HG02840 (cell line): ENCODE measurements at regions not wholly inside any gene's neighbourhood (a gene's known extent, or its start where the extent isn't known, plus 50 kb on each side); places are given as distances from the start of the nearest gene placed in this dataset.

Source experiments
- ATAC-seq: cut with Tn5 transposase; IDR thresholded peaks from one replicate; pipeline ENCODE4 v1.9.1; 2021; ENCODE audit warnings: mild to moderate bottlenecking, moderate library complexity, moderate number of reproducible peaks; ENCODE audit not compliant: unreplicated experiment, low FRiP score

DNA sequence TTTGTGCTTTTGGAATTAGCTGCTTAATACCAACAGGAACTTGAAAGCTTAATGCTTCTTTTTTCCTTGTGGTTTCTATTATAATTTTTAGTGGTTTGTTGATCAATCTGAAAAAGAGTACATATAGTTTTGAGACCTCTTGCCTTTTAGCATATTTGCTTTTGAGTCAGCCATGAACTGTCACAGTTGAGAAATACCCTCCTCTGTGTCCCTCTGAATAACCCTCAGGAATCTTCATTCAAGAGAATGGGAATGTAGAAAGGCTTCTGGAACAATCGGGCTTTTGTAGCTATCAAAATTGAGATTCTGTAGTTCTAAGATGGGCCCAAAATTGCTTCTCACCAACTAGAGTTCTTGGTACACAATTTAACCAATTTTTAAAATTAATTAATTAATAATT is 451.1 kb upstream of the TRIB2 start:
- no peak for ATAC-seq

DNA sequence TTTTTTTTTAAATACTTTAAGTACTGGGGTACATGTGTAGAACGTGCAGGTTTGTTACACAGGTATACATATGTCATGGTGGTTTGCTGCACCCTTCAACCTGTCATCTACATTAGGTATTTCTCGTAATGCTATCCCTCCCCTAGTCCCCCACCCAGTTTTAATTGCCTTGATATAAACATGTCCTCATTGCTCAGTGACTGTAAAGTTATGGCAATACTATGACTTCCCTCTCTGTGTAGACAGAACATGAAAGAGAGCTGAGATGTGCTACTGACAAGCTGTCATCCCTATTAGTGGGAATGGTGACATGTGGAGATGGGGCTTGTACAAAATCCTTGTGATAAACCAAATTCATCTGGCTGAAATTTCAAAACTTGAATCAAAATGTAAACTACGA is 449.7 kb upstream of the TRIB2 start:
- ATAC-seq = no peak

DNA sequence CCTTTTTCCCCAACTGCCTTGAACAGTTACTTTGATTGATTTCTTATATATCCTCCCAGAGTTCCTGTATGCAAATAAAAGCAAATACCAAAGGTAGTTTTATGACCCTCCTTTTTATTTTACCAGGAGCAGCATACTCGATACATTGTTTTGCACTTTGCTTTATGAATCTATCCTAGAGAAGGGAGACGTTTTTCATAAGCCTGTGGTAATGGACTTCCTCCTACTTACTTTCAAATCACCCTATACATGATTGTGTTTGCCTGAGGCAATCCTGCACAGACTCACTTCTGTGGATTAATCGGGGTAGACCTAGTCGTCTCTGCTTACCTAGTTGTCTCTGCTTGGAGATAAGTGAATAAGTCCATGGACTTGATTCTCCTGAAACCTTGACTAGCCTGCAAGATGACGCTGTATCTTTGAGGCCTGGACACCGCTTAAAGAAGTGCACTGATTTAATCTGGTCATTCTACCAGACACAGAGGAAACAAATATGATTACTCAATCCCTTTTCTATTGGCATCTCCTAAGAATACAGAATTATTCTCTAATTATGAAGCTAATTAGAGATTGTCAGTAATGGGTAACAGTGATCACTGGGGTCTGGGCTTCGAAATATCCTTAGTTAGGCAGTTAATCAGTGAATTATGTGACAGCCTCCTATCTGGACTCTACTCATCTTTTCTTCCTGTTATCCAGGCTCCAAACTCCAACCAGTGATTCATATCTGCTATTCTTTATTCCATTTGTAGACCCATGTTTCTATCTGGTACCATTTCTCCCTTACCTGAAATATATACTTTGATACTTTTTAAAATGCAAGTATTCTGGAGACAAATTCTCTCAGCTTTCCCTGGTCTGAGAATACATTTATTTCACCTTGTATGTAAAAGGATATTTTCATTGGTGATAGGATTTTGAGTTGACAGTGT is 447.4 kb upstream of the TRIB2 start:
- no peak for ATAC-seq

DNA sequence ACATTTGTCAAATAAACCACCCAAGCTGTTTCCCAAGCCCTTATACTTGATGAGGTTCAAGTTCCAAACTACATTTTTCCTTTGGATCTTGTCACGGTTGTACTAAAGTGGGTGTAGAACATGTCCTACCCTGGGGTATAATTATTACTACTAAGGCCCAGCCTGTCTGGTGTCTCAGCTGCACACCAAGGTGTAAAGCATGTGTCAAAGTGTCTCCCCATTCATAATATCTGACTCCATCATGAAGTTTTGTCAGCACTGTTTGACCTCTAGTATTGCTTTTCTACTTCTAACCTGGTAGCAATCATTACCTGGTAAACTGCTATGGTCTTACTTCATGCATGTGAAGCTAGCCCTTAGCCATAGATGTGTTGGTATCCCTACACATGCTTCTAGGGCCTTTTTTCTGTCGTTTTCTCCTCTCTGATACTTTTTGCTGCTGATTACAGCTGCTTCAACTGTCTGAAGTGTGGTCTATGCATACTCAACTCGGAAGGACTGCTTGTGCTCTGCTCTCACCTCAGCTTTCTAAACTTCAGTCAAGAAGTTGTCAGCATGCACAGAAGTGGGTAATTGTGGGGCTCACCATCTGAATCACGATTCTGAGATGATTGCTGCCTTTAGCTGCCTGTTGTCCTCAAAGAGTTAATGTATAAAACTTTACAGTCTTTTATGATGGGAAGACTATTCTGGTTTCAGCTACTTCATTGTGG is 445.7 kb upstream of the TRIB2 start:
- ATAC-seq = no peak

DNA sequence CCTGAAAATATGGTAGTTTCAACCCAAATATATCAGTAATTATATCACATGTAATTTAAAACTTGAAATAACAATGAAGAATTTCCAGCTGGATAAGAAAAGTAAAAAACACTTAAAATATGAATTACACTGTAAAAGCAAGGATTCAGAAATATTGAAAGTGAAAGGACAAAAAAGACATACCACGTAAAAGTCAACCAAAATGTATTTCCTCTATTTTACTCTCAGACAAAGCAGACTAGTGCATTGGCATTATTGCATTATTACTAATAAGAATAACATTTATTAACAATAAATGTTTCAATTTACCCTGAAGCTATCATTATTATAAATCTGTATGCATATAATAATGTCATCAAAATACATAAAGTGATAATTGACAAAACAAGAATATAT is 445.1 kb upstream of the TRIB2 start:
- no peak for ATAC-seq

DNA sequence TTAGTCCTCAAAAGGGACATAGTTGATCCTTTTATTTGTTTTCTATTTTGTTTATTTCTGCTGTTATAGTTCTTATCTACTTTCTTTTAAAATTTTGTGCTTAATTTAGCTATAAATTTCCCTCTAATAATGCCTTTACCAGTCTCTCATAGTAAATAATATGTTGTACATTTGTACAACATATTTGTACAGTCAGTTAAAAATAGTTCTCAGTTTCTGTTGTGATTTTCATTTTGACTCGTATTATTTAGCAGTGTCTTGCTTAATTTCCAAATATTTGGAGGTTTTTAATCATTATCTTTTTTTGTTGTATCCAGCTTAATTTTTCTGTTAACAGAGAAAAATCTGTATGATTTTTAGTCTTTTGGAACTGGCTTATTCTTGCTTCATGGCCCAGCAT is 443.6 kb upstream of the TRIB2 start:
- no peak for ATAC-seq

DNA sequence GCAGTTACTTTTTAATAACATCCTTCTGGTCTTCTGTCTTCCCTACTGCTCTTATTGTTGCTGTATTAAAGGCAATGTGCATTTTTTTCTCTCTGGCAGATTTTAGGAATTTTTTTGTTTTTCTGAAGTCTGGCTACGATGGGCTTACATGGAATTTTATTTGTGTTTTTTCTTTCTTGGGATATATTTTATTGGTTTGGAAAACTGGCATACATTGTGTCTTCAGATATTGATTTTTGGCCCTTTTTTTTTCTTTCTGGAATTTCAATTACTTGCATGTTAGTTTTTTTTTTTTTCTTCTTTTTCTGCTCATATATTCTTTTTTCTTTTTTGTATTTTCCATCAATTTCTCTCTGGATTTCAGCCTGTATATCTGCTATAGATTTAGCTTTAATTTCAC is 442.1 kb upstream of the TRIB2 start:
- no peak for ATAC-seq

DNA sequence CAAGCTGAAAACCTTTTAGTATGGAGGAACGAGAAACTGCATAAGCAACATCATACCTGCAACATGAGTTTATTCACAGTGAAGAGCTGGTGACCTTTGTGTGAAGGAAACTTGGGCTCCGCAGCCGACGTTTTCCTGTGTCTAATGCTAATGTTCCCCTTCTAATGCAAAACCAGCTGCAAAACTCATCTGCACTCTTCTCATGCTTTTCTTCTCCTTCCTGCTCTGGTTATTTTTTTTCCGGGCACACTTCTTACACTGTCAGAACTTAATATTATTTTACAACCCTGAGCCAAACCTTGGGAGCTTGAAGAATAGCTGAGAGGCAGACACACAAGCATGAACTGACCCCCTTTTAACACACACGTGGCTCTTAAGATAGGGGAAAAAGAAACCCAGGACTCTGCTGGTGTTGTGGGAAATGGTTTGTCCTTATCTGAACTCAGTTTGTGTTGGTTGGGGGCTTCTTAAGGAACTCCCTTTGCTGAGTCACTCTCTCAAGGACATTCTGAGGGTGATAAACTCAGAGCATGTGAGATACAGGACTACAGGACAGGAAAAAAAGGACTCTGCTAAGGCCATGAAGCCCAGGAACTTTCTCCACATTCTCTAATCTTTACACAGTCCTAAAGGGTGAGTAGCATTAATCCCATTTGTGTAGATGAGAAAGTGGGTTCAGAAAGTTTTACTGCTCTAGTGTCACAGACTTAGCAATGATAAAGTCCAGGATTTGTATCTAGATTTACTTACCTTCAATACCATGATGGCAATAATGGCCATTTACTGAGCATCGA is 439.3 kb upstream of the TRIB2 start:
- no peak for ATAC-seq

DNA sequence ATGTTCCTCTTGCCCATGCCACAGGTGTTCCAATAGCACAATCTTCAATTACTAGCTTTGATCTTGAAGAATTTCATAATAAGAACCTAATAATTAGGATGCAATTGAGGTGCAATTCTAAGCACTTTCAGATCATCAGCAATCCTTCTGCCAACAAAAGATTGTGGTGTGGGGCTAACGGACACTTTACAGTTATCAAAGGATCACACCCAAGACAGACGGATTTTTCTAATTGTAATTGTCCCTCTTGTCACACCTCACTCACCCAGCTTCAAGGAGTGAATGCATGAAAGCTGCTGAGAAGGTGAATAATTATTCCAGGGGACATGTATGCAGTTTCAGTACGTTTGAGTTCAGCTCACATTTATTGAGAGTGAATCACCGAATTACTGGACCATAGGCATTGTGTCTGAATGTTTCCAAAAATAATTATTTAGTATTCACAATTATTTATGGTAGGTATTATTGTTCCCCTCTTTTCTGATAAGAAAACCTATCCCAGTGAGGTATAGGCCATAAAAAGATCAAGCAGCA is 438.5 kb upstream of the TRIB2 start:
- ATAC-seq = no peak

DNA sequence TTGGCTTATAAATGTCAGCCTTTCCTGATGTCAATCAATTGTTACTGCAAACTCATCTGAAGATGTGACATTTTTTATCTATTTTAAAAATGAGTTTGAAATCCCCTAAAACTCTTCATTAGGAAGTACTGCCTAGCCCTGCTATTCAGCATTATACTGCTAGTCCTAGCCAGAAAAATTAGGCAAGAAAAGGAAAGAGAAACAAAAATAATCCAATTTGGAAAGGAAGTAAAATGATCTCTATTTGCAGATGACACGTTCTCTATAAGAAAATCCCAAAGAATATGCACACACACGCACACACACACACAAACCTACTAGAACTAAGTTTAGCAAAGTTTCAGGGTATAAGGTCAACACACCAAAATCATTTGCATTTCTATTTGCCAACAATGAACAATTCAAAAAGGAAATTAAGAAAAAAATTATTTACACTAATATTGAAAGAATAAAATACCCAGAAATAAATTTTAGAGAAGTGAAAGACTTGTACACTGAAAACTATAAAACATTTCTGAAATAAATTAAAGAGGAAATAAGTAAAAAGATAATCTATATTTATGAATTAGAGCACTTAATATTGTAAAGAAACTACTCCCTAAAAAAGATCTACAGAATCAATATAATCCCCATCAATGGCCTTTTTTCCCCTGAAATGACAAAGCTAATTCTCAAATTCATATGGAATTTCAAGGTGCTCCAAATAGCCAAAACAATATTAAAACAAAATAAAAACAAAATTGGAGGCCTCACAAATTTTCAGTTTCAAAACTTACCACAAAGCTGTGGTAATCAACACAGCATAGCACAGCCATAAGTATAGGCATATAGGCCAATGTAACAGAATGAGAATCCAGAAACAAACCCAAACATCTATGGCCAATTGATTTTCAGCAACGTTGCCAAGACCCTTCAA is 433.7 kb upstream of the TRIB2 start:
- peak; percentile 63 for ATAC-seq

DNA sequence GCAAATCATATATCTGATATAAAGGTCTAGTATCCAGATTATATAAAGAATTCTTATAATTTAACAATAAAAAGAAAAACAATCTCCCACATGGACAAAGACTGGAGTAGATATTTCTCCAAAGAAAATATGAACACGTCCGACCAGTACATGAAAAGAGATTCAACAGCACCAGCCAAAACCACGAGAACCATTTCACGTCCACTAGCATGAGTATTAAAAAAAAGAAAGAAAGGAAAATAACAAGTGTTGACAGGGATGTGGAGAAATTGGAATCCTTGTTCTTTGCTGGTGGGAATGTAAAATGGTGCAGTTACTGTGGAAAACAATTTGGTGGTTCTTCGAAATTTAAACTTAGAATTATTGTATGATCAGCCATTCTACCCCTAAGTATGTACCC is 432.7 kb upstream of the TRIB2 start:
- no peak for ATAC-seq

DNA sequence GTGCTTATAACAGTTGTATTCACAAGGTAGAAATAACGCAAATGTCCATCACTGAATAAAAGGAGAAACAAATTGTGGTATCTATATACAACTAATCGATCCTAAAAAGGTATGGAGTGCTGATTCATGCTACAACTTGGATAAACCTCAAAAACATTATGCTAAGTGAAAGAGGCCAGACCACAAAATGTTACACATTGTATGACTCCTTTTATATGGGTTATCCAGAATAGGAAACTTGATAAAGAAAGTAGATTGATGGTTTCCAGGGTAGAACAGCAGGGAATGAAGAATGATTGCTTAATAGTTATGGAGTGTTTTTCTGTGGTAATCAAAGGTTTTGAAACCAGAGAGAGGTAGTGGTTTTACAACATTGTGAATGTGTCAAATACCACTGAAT is 432.2 kb upstream of the TRIB2 start:
- ATAC-seq = no peak

DNA sequence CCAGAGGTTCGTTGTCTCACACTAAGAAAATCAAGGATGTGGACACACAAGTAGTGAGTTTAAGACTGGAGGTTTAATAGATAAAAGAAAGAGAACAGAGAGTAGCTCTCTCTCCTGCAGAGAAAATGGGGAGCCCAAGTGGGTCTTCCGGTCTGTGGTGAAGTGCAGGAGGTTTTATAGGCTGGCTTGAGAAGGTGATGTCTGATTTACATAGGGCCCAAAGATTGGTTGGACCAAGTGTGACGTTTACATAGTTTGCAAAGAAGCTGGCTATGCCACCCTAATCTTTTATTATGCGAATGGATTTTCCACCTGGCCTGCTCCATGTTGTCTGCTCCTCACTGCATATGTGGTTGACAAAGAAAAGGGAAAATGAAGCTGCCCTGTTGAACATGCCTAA is 430.4 kb upstream of the TRIB2 start:
- ATAC-seq = no peak

DNA sequence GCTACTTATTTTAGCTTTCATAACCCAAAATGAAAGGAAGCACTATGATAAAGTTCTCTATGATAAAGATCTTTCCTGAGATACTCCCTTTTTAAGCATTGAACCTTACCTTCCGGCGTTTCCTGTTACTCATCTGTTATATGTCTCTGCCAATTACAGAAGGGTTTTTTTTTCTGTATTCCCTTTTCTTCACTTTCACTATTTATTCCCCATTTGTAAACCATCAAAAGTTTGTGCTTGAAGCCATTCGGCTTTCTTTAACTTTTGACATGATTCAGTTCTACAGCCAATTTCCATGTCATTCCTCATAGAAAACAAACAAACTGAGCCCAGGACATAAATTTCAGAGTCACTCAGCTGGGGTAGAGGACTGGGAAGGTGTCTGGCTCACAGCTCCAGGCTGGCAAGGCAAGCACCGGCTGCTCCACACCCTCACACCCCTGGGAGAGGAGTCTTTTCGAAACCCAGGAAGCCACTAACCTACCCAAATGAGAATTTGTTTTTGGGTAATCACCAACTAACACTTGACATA is 429.4 kb upstream of the TRIB2 start:
- ATAC-seq = no peak

DNA sequence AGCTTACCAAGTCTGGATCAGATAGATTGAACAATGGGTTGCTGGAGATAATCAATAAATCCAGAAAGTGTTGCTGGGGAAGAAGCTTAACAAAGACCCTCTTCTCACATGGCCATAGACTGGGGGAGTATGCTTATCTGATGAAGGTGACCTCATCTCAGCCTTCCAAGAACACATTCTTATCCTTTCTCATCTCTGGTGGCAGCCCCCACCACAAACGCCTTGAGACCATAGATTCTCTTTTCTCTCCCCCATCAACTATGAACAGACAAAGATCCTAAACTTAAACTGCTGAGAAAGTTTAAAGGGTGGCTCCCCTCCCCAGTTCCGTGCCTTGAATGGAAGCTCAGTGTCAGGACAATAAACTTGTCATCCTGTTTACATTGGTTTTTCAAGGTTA is 428.7 kb upstream of the TRIB2 start:
- ATAC-seq = no peak

DNA sequence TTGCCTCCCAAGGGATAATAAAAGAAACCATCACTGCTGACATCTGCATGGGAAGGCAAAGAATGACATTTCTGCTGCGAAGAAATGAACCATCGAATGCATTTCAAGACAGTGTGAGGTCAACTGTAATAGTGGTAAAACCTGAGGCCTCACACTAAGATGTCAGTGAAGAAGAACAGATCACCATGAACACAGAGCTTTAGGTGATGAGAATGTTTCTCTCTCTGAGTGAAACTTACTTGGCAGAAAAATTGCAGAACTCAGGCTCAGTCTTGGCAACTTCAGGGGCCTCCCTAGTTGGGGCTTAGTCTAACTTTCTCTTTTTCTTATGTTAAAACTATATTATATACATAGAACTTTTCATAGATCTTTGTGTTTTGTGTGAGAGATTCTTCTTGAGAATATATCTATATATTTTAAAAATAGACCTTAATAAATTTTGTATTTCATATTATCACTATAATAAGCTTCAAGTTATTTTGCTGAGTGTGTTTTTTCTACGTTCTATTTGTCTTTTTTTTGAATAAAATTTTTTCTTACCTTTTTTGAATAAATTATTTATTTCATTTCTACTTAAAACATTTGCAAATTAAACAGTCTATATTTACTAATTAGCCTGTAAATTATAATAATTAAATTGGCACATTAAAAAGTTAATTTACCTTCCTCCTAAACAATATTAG is 427.5 kb upstream of the TRIB2 start:
- ATAC-seq = no peak

DNA sequence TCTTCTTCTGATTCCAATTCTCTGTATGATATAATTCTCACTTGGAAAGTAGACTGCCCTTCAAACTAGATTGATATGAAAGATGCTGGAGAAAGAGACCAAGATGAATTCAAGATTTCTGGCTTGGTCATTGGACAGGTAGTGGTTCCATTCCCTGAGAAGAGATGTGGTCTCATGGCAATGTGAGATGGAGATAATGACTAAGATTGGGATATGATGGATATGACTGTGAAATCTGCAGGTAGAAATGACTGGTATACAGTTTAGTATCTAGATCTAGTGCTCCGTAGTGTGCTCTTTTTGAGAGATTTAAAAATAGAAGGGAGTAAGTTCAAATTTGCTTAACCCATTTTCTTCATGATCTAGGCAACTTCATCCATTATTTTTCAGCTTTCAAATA is 425.4 kb upstream of the TRIB2 start:
- ATAC-seq = no peak

DNA sequence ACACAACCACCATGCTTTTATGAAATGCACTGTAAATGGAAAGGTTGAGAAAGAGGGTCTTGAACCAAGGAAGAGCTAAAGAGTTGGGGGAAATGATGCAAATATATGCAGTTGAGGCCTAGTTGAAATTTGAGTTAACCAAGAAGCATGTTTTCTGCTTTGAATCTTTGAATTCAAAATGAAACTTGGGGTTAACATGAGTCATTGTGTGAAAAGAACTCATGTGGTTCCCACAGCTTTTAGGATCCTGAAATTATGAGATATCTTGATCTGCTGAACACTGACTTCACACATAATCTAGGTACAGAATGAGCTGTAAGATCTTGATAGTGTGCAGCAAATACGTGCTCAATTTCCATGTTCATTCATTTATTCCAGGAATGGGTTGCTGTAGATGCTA is 422.9 kb upstream of the TRIB2 start:
- ATAC-seq = peak; percentile 95
